ENCODE measurements at regions not wholly inside any gene's neighbourhood (a gene's known extent, or its start where the extent isn't known, plus 50 kb on each side); places are given as distances from the start of the nearest gene placed in this dataset.

DNA sequence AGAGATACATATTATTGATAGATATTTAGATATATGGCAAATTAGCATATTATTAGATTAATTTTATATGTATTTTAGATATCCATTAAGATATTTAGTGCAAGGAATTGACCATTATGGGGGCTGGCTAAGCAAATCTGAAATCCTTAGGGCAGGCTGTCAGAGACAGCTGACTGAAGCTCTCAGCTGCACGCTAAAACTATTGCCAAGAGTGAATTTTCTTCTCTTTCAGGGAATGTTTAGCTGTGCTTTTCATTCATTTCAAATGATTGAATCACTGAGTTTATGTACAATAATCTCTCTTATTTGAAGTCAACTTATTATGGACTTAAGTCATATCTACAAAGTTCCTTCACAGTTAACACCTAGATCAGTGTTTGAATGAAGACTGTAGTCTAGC lies 566.5 kb downstream of the LRFN5 start:
- H3K4me1 ChIP-seq (ENCODE audit: control insufficient read depth, insufficient read depth, low read length), result no peaks in the 10 kb centered on the region
- no peak overlapping the region for H3K27ac ChIP-seq (ENCODE audit: low read length)
- H3K36me3 ChIP-seq (ENCODE audit: control insufficient read depth, insufficient read depth, low read length), result no peaks in the 10 kb centered on the region
- H3K4me3 ChIP-seq (ENCODE audit: low read length), result no peak overlapping the region
- no peak for DNase-seq
- no peaks in the 10 kb centered on the region for H3K9me3 ChIP-seq (ENCODE audit: control insufficient read depth, low read depth, low read length)
- WGBS (ENCODE audit: insufficient coverage, low lambda C conversion rate), result no CpG with 5 or more reads among the region's 1 CpG
- no peaks in the 10 kb centered on the region for H3K27me3 ChIP-seq (ENCODE audit: control insufficient read depth, insufficient read depth, low read length)

GRCh38 chr14:42172304-42172703 lies 565.6 kb downstream of the LRFN5 start:
- Histone ChIP-seq H3K9me3 (ENCODE audit: control insufficient read depth, low read depth, low read length) (peaks cover under 1% of the 10 kb centered on the region), H3K4me3 (ENCODE audit: low read length) (no peak overlapping the region), H3K4me1 (ENCODE audit: control insufficient read depth, insufficient read depth, low read length) (no peaks in the 10 kb centered on the region), H3K27ac (ENCODE audit: low read length) (no peak overlapping the region), H3K27me3 (ENCODE audit: control insufficient read depth, insufficient read depth, low read length) (no peaks in the 10 kb centered on the region), H3K36me3 (ENCODE audit: control insufficient read depth, insufficient read depth, low read length) (no peaks in the 10 kb centered on the region)
- WGBS (ENCODE audit: insufficient coverage, low lambda C conversion rate), result 100% methylated on average over 1 of the region's 1 CpG
- DNase-seq, result no peak

- no CpG with 5 or more reads among the region's 2 CpGs for WGBS (ENCODE audit: insufficient coverage, low lambda C conversion rate)
- H3K9me3 ChIP-seq (ENCODE audit: control insufficient read depth, low read depth, low read length), result peaks cover 2% of the 10 kb centered on the region
- H3K27me3 ChIP-seq (ENCODE audit: control insufficient read depth, insufficient read depth, low read length), result no peaks in the 10 kb centered on the region
- DNase-seq, result no peak
- H3K27ac ChIP-seq (ENCODE audit: low read length), result no peak overlapping the region
- no peaks in the 10 kb centered on the region for H3K36me3 ChIP-seq (ENCODE audit: control insufficient read depth, insufficient read depth, low read length)
- H3K4me3 ChIP-seq (ENCODE audit: low read length), result no peak overlapping the region
- H3K4me1 ChIP-seq (ENCODE audit: control insufficient read depth, insufficient read depth, low read length), result no peaks in the 10 kb centered on the region
Measured at GRCh38 chr14:42163136-42163535, 556.5 kb downstream of the LRFN5 start.

GRCh38 chr14:42159138-42159537 lies 552.5 kb downstream of the LRFN5 start:
- Histone ChIP-seq H3K27me3 (ENCODE audit: control insufficient read depth, insufficient read depth, low read length) (no peaks in the 10 kb centered on the region), H3K9me3 (ENCODE audit: control insufficient read depth, low read depth, low read length) (no peaks in the 10 kb centered on the region), H3K27ac (ENCODE audit: low read length) (no peak overlapping the region), H3K4me3 (ENCODE audit: low read length) (no peak overlapping the region), H3K36me3 (ENCODE audit: control insufficient read depth, insufficient read depth, low read length) (no peaks in the 10 kb centered on the region), H3K4me1 (ENCODE audit: control insufficient read depth, insufficient read depth, low read length) (no peaks in the 10 kb centered on the region)
- WGBS (ENCODE audit: insufficient coverage, low lambda C conversion rate), result 100% methylated on average over 2 of the region's 2 CpGs
- DNase-seq, result no peak

- Histone ChIP-seq H3K27ac (ENCODE audit: low read length) (no peak overlapping the region), H3K4me1 (ENCODE audit: control insufficient read depth, insufficient read depth, low read length) (no peaks in the 10 kb centered on the region), H3K9me3 (ENCODE audit: control insufficient read depth, low read depth, low read length) (no peaks in the 10 kb centered on the region), H3K36me3 (ENCODE audit: control insufficient read depth, insufficient read depth, low read length) (no peaks in the 10 kb centered on the region), H3K4me3 (ENCODE audit: low read length) (no peak overlapping the region), H3K27me3 (ENCODE audit: control insufficient read depth, insufficient read depth, low read length) (no peaks in the 10 kb centered on the region)
- 40% methylated on average over 1 of the region's 1 CpG for WGBS (ENCODE audit: insufficient coverage, low lambda C conversion rate)
- no peak for DNase-seq
Measured at GRCh38 chr14:42149609-42150261, 543.1 kb downstream of the LRFN5 start.

DNA sequence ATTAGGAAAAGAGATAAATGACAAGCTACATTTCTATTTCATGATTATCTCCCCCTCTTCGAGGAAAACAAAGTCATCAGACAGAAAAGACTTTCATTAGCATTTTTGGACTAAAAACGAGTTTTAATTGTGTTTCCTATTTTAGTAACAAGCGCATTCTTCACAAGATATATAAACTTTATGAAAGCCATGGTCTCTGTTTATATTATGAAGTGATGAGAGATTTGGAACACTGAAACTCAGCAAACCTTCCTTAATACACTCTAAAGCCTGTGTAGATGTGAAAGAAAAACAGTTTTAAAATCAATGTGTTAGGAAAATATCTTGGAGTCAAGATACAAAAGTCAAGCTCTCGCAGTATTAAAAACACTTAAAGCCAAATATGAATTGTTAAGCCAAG lies 539.1 kb downstream of the LRFN5 start:
- Histone ChIP-seq H3K36me3 (ENCODE audit: control insufficient read depth, insufficient read depth, low read length) (no peaks in the 10 kb centered on the region), H3K27ac (ENCODE audit: low read length) (no peak overlapping the region), H3K9me3 (ENCODE audit: control insufficient read depth, low read depth, low read length) (no peaks in the 10 kb centered on the region), H3K4me1 (ENCODE audit: control insufficient read depth, insufficient read depth, low read length) (no peaks in the 10 kb centered on the region), H3K27me3 (ENCODE audit: control insufficient read depth, insufficient read depth, low read length) (no peaks in the 10 kb centered on the region), H3K4me3 (ENCODE audit: low read length) (no peak overlapping the region)
- DNase-seq, result no peak
- WGBS (ENCODE audit: insufficient coverage, low lambda C conversion rate), result 84% methylated on average over 3 of the region's 4 CpGs

- no CpG with 5 or more reads among the region's 2 CpGs for WGBS (ENCODE audit: insufficient coverage, low lambda C conversion rate)
- Histone ChIP-seq H3K9me3 (ENCODE audit: control insufficient read depth, low read depth, low read length) (no peaks in the 10 kb centered on the region), H3K36me3 (ENCODE audit: control insufficient read depth, insufficient read depth, low read length) (no peaks in the 10 kb centered on the region), H3K27ac (ENCODE audit: low read length) (no peak overlapping the region), H3K4me1 (ENCODE audit: control insufficient read depth, insufficient read depth, low read length) (no peaks in the 10 kb centered on the region), H3K27me3 (ENCODE audit: control insufficient read depth, insufficient read depth, low read length) (no peaks in the 10 kb centered on the region), H3K4me3 (ENCODE audit: low read length) (no peak overlapping the region)
- no peak for DNase-seq
Measured at GRCh38 chr14:42143114-42143513, 536.4 kb downstream of the LRFN5 start.

GRCh38 chr14:42141328-42141727 lies 534.7 kb downstream of the LRFN5 start:
- Histone ChIP-seq H3K27me3 (ENCODE audit: control insufficient read depth, insufficient read depth, low read length) (no peaks in the 10 kb centered on the region), H3K4me1 (ENCODE audit: control insufficient read depth, insufficient read depth, low read length) (no peaks in the 10 kb centered on the region), H3K27ac (ENCODE audit: low read length) (no peak overlapping the region), H3K36me3 (ENCODE audit: control insufficient read depth, insufficient read depth, low read length) (no peaks in the 10 kb centered on the region), H3K9me3 (ENCODE audit: control insufficient read depth, low read depth, low read length) (no peaks in the 10 kb centered on the region), H3K4me3 (ENCODE audit: low read length) (no peak overlapping the region)
- 92% methylated on average over 2 of the region's 2 CpGs for WGBS (ENCODE audit: insufficient coverage, low lambda C conversion rate)
- DNase-seq, result no peak

DNA sequence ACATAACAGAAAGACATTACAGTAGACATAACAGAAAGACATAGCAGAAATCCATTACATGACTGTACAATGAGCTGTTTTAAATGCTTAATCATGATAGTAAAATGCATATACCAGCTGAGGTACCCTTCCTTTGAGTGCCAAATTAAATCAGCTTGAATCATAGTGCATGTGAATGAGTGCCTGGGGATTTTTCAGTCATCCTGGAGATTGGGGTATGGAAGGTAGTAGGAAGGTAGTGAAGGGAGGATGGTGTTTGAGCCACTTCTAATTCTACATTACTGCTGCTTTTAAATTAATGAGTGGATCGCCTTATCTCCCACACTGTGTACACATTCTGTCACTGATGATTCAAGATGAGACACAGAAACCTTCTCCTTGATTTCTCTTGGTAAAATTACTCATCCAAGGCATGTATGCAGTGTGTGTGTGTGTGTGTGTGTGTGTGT lies 534.2 kb downstream of the LRFN5 start:
- Histone ChIP-seq H3K27ac (ENCODE audit: low read length) (no peak overlapping the region), H3K4me3 (ENCODE audit: low read length) (no peak overlapping the region), H3K9me3 (ENCODE audit: control insufficient read depth, low read depth, low read length) (no peaks in the 10 kb centered on the region), H3K27me3 (ENCODE audit: control insufficient read depth, insufficient read depth, low read length) (no peaks in the 10 kb centered on the region), H3K36me3 (ENCODE audit: control insufficient read depth, insufficient read depth, low read length) (no peaks in the 10 kb centered on the region), H3K4me1 (ENCODE audit: control insufficient read depth, insufficient read depth, low read length) (no peaks in the 10 kb centered on the region)
- WGBS (ENCODE audit: insufficient coverage, low lambda C conversion rate), result no CpG with 5 or more reads among the region's 1 CpG
- DNase-seq, result no peak

- H3K27me3 ChIP-seq (ENCODE audit: control insufficient read depth, insufficient read depth, low read length), result no peaks in the 10 kb centered on the region
- no CpG with 5 or more reads among the region's 3 CpGs for WGBS (ENCODE audit: insufficient coverage, low lambda C conversion rate)
- no peaks in the 10 kb centered on the region for H3K4me1 ChIP-seq (ENCODE audit: control insufficient read depth, insufficient read depth, low read length)
- H3K27ac ChIP-seq (ENCODE audit: low read length), result no peak overlapping the region
- no peaks in the 10 kb centered on the region for H3K36me3 ChIP-seq (ENCODE audit: control insufficient read depth, insufficient read depth, low read length)
- H3K4me3 ChIP-seq (ENCODE audit: low read length), result no peak overlapping the region
- DNase-seq, result no peak
- H3K9me3 ChIP-seq (ENCODE audit: control insufficient read depth, low read depth, low read length), result no peaks in the 10 kb centered on the region
Measured at GRCh38 chr14:42140001-42140400, 533.3 kb downstream of the LRFN5 start.

- Histone ChIP-seq H3K27me3 (ENCODE audit: control insufficient read depth, insufficient read depth, low read length) (no peaks in the 10 kb centered on the region), H3K9me3 (ENCODE audit: control insufficient read depth, low read depth, low read length) (no peaks in the 10 kb centered on the region), H3K4me1 (ENCODE audit: control insufficient read depth, insufficient read depth, low read length) (no peaks in the 10 kb centered on the region), H3K27ac (ENCODE audit: low read length) (no peak overlapping the region), H3K36me3 (ENCODE audit: control insufficient read depth, insufficient read depth, low read length) (no peaks in the 10 kb centered on the region), H3K4me3 (ENCODE audit: low read length) (no peak overlapping the region)
- WGBS (ENCODE audit: insufficient coverage, low lambda C conversion rate), result 100% methylated on average over 1 of the region's 1 CpG
- DNase-seq, result no peak
Measured at GRCh38 chr14:42138406-42138805, 531.7 kb downstream of the LRFN5 start.

Measured in large intestine (tissue), 3 donors.